H1 (cell line): ENCODE measurements at regions not wholly inside any gene's neighbourhood (a gene's known extent, or its start where the extent isn't known, plus 50 kb on each side); places are given as distances from the start of the nearest gene placed in this dataset.

Source experiments
- CTCF ChIA-PET: fragments of 300-600 bp; sonication (Branson Sonifier 250); formaldehyde crosslinking; loops from one replicate; lab custom pipeline; 2021; ENCODE audit not compliant: partially characterized antibody; lab: Charles Lee
- POLR2A ChIA-PET: fragments of 300-600 bp; sonication (Branson Sonifier 250); formaldehyde crosslinking; loops from one replicate; lab custom pipeline; 2021; ENCODE audit warnings: inconsistent platforms; ENCODE audit not compliant: partially characterized antibody; lab: Charles Lee
- DNase-seq, 2 experiments: peaks; one replicate each; pipeline versions ENCODE4 v3.0.0 to v3.0.0-alpha.2; 2010 to 2022; ENCODE audit warnings: low spot score in 2 of 2, low read depth in 1 of 2, mixed read lengths in 1 of 2
- FAIRE-seq: peaks from 2 replicates; lab custom pipeline; 2011; peaks lifted over from hg19 to GRCh38; lab: Jason Lieb, UNC
- H2AFZ ChIP-seq: 2 replicates; pipeline ENCODE4 v1.8.1; 2012; ENCODE audit warnings: low read length, inconsistent platforms
- H2AK5ac ChIP-seq: 2 replicates; pipeline ENCODE4 v1.6.1; 2013; ENCODE audit warnings: low read depth, low read length
- H2BK120ac ChIP-seq: replicated peaks from 2 replicates; pipeline ENCODE3; 2013; ENCODE audit warnings: low read depth, low read length, inconsistent platforms
- H2BK12ac ChIP-seq: 2 replicates; pipeline ENCODE4 v1.6.1; 2013; ENCODE audit warnings: low read depth, low read length
- H2BK15ac ChIP-seq: 2 replicates; pipeline ENCODE4 v1.6.1; 2013; ENCODE audit warnings: low read length
- H2BK20ac ChIP-seq: 2 replicates; pipeline ENCODE4 v1.6.1; 2013; ENCODE audit warnings: low read length
- H2BK5ac ChIP-seq: 2 replicates; pipeline ENCODE4 v1.6.1; 2013; ENCODE audit warnings: low read depth, low read length
- H3K14ac ChIP-seq: 2 replicates; pipeline ENCODE4 v1.6.1; 2013; ENCODE audit warnings: inconsistent platforms; ENCODE audit not compliant: insufficient read length
- H3K18ac ChIP-seq: 2 replicates; pipeline ENCODE4 v1.6.1; 2013; ENCODE audit warnings: low read length; ENCODE audit errors: extremely low read depth
- H3K23ac ChIP-seq: 2 replicates; pipeline ENCODE4 v1.6.1; 2013; ENCODE audit warnings: inconsistent platforms; ENCODE audit not compliant: insufficient read length
- H3K23me2 ChIP-seq: 2 replicates; pipeline ENCODE4 v1.6.1; 2013; ENCODE audit warnings: low read depth, low read length
- H3K27ac ChIP-seq: 2 replicates; pipeline ENCODE4 v1.6.1; 2011; ENCODE audit warnings: low read depth, low read length, inconsistent platforms
- H3K27me3 ChIP-seq, 4 experiments: replicated peaks in 1 of 4; 1 replicate in 1 of 4; 2 replicates in 3 of 4; pipeline versions ENCODE4 v1.6.1 to v1.8.1; 2011 to 2013; ENCODE audit warnings: low read length in 3 of 4, mild to moderate bottlenecking in 3 of 4, inconsistent platforms in 2 of 4, mixed read lengths in 2 of 4, moderate library complexity in 1 of 4; ENCODE audit not compliant: control insufficient read depth in 3 of 4, insufficient read depth in 3 of 4; ENCODE audit errors: extremely low read depth in 1 of 4
- H3K36me3 ChIP-seq, 4 experiments: 2 replicates each; pipeline versions ENCODE4 v1.6.1 to v1.8.1; 2011 to 2013; ENCODE audit warnings: mild to moderate bottlenecking in 4 of 4, low read length in 3 of 4, moderate library complexity in 2 of 4, control low read depth in 1 of 4, inconsistent platforms in 1 of 4; ENCODE audit not compliant: insufficient read depth in 4 of 4, control insufficient read depth in 2 of 4
- H3K4ac ChIP-seq: replicated peaks from 2 replicates; pipeline ENCODE3; 2013; ENCODE audit warnings: low read length, low read depth, mixed read lengths, inconsistent platforms; ENCODE audit not compliant: insufficient read length
- H3K4me1 ChIP-seq, 4 experiments: replicated peaks in 1 of 4; 1 replicate in 1 of 4; 2 replicates in 3 of 4; pipeline versions ENCODE4 v1.6.1 to v1.8.1; 2011 to 2013; ENCODE audit warnings: low read length in 3 of 4, inconsistent platforms in 2 of 4, mixed read lengths in 1 of 4; ENCODE audit not compliant: insufficient read depth in 4 of 4, control insufficient read depth in 3 of 4
- H3K4me2 ChIP-seq, 2 experiments: 2 replicates each; pipeline versions ENCODE4 v1.6.1 to v1.8.1; 2011 to 2013; ENCODE audit warnings: low read depth in 2 of 2, low read length in 2 of 2, control low read depth in 1 of 2, inconsistent platforms in 1 of 2, mild to moderate bottlenecking in 1 of 2; ENCODE audit not compliant: insufficient read depth in 1 of 2
- H3K4me3 ChIP-seq, 4 experiments: fragments of 200-600, 300-600 bp in 1 of 4; sonication (generic), shearing (Covaris generic), sonication (Bioruptor Twin) in 1 of 4; 2 replicates each; pipeline versions ENCODE4 v1.5.1 to v1.8.1; 2011 to 2016; ENCODE audit warnings: low read length in 4 of 4, low read depth in 3 of 4, control low read depth in 2 of 4, inconsistent platforms in 2 of 4, mild to moderate bottlenecking in 2 of 4, mixed read lengths in 1 of 4, moderate library complexity in 1 of 4; ENCODE audit not compliant: insufficient read depth in 2 of 4; ENCODE audit errors: extremely low read depth in 1 of 4
- H3K56ac ChIP-seq: replicated peaks from 2 replicates; pipeline ENCODE3; 2013; ENCODE audit warnings: low read depth, mild to moderate bottlenecking, mixed read lengths, low read length, inconsistent platforms; ENCODE audit not compliant: insufficient read length
- H3K79me1 ChIP-seq: 2 replicates; pipeline ENCODE4 v1.6.1; 2013; ENCODE audit warnings: low read depth, low read length, control low read depth
- H3K79me2 ChIP-seq, 2 experiments: 2 replicates each; pipeline versions ENCODE4 v1.6.1 to v1.8.1; 2012 to 2013; ENCODE audit warnings: low read length in 2 of 2, mild to moderate bottlenecking in 2 of 2, inconsistent platforms in 1 of 2; ENCODE audit not compliant: insufficient read depth in 2 of 2, control insufficient read depth in 1 of 2
- H3K9ac ChIP-seq, 4 experiments: replicated peaks in 1 of 4; 1 replicate in 1 of 4; 2 replicates in 3 of 4; pipeline versions ENCODE4 v1.6.1 to v1.8.1; 2011 to 2013; ENCODE audit warnings: low read depth in 3 of 4, low read length in 3 of 4, control low read depth in 2 of 4, mild to moderate bottlenecking in 2 of 4, moderate library complexity in 2 of 4, inconsistent platforms in 1 of 4; ENCODE audit errors: extremely low read depth in 1 of 4
- H3K9me3 ChIP-seq, 2 experiments: 2 replicates each; pipeline versions ENCODE4 v1.6.1 to v1.8.1; 2012 to 2013; ENCODE audit warnings: mild to moderate bottlenecking in 2 of 2, moderate library complexity in 2 of 2, control low read depth in 1 of 2, inconsistent platforms in 1 of 2, low read depth in 1 of 2, low read length in 1 of 2, mixed read lengths in 1 of 2; ENCODE audit not compliant: insufficient read depth in 2 of 2
- H4K20me1 ChIP-seq, 2 experiments: replicated peaks in 1 of 2; 2 replicates each; pipeline versions ENCODE3 to v1.8.1; 2011 to 2013; ENCODE audit warnings: inconsistent platforms in 2 of 2, low read length in 2 of 2, mild to moderate bottlenecking in 1 of 2; ENCODE audit not compliant: insufficient read depth in 2 of 2, control insufficient read depth in 1 of 2
- H4K5ac ChIP-seq: 2 replicates; pipeline ENCODE4 v1.6.1; 2013; ENCODE audit warnings: low read length, low read depth, mixed read lengths, inconsistent platforms; ENCODE audit not compliant: insufficient read length
- H4K8ac ChIP-seq: 2 replicates; pipeline ENCODE4 v1.8.0; 2013; ENCODE audit warnings: mild to moderate bottlenecking, moderate library complexity, low read length, inconsistent platforms; ENCODE audit not compliant: insufficient read depth; ENCODE audit errors: extremely low read depth
- H4K91ac ChIP-seq: replicated peaks from 2 replicates; pipeline ENCODE3; 2013; ENCODE audit warnings: low read length, mixed read lengths, inconsistent platforms; ENCODE audit not compliant: insufficient read length
- BRCA1 ChIP-seq: IDR thresholded peaks from 2 replicates; pipeline ENCODE4 v1.6.1; 2012; ENCODE audit warnings: low read depth, low read length, improper control_type of control experiment
- CREB1 ChIP-seq: IDR thresholded peaks from 2 replicates; pipeline ENCODE4 v1.6.1; 2012; ENCODE audit warnings: inconsistent platforms
- JUND ChIP-seq: IDR thresholded peaks from 2 replicates; pipeline ENCODE4 v1.6.1; 2011; ENCODE audit warnings: mild to moderate bottlenecking, improper control_type of control experiment, low read length
- NRF1 ChIP-seq: IDR thresholded peaks from 2 replicates; pipeline ENCODE4 v1.6.1; 2011; ENCODE audit warnings: mild to moderate bottlenecking, low read depth, low read length, improper control_type of control experiment
- POU5F1 ChIP-seq: IDR thresholded peaks from 2 replicates; pipeline ENCODE4 v1.6.1; 2011; ENCODE audit warnings: low read depth, mild to moderate bottlenecking, low read length, moderate library complexity
- RXRA ChIP-seq: IDR thresholded peaks from 2 replicates; pipeline ENCODE4 v1.6.1; 2011; ENCODE audit warnings: low read depth, mild to moderate bottlenecking, low read length, moderate library complexity; ENCODE audit not compliant: insufficient read depth
- SP1 ChIP-seq: IDR thresholded peaks from 2 replicates; pipeline ENCODE4 v1.6.1; 2011; ENCODE audit warnings: low read depth, low read length
- TCF12 ChIP-seq: IDR thresholded peaks from 2 replicates; pipeline ENCODE4 v1.6.1; 2011; ENCODE audit warnings: low read depth, mild to moderate bottlenecking, low read length
- WGBS, 2 experiments: shearing (Covaris generic) in 1 of 2; methylation state at CpG; one replicate each; pipeline versions ENCODE4 v1.1.6 to v1.1.7; 2013 to 2015; ENCODE audit warnings: low lambda C conversion rate in 2 of 2, mixed read lengths in 2 of 2, inconsistent platforms in 1 of 2, low coverage in 1 of 2, missing lambda C conversion rate in 1 of 2; ENCODE audit not compliant: insufficient replicate concordance in 2 of 2, insufficient coverage in 1 of 2, insufficient read length in 1 of 2; ENCODE audit errors: extremely low coverage in 1 of 2, missing lambda C conversion rate in 1 of 2; 5-methylcytosine and 5-hydroxymethylcytosine counted together

GRCh38 chr4:62804075-62804474, 1603.9 kb downstream of the ADGRL3 start:
- no peak overlapping the region for H2BK20ac ChIP-seq
- no peak for TF ChIP-seq TCF12
- no peak for TF ChIP-seq NRF1
- TF ChIP-seq BRCA1, result no peak
- no peak for TF ChIP-seq CREB1
- TF ChIP-seq JUND, result no peak
- TF ChIP-seq POU5F1, result no peak
- no peak for TF ChIP-seq SP1
- no peak for TF ChIP-seq RXRA
- no peak overlapping the region for H3K14ac ChIP-seq
- H4K8ac ChIP-seq, result no peak overlapping the region
- no peaks in the 10 kb centered on the region for H3K9me3 ChIP-seq
- H3K18ac ChIP-seq, result no peak overlapping the region
- no peak overlapping the region for H2BK120ac ChIP-seq
- H2AK5ac ChIP-seq, result no peak overlapping the region
- DNase-seq (no peak), FAIRE-seq (no peak)
- no peak overlapping the region for H3K4me3 ChIP-seq
- no peaks in the 10 kb centered on the region for H3K27me3 ChIP-seq
- no peak overlapping the region for H2BK12ac ChIP-seq
- H3K27ac ChIP-seq, result no peak overlapping the region
- no peak overlapping the region for H3K23ac ChIP-seq
- ChIA-PET CTCF (interaction anchor here (0.6 kb wide), 1 partner anchor 134 kb away, joined by 3 read pairs; no protein-coding TSS in a partner anchor), POLR2A (no interaction called here)
- H3K4me2 ChIP-seq, result no peak overlapping the region
- H4K20me1 ChIP-seq, result no peaks in the 10 kb centered on the region
- H3K4me1 ChIP-seq, result no peaks in the 10 kb centered on the region
- no peaks in the 10 kb centered on the region for H3K79me2 ChIP-seq
- H4K91ac ChIP-seq, result no peak overlapping the region
- WGBS, 2 experiments, result 86% methylated on average over 2 of the region's 2 CpGs; no CpG with 5 or more reads in 1 of the 2 experiments
- H2BK15ac ChIP-seq, result no peak overlapping the region
- no peaks in the 10 kb centered on the region for H3K23me2 ChIP-seq
- no peak overlapping the region for H3K4ac ChIP-seq
- no peak overlapping the region for H2BK5ac ChIP-seq
- H4K5ac ChIP-seq, result no peak overlapping the region
- no peak overlapping the region for H3K9ac ChIP-seq
- no peaks in the 10 kb centered on the region for H3K79me1 ChIP-seq
- no peak overlapping the region for H3K56ac ChIP-seq
- no peak overlapping the region for H2AFZ ChIP-seq
- no peaks in the 10 kb centered on the region for H3K36me3 ChIP-seq
